ENCODE measurements at regions not wholly inside any gene's neighbourhood (a gene's known extent, or its start where the extent isn't known, plus 50 kb on each side); places are given as distances from the start of the nearest gene placed in this dataset.

DNA sequence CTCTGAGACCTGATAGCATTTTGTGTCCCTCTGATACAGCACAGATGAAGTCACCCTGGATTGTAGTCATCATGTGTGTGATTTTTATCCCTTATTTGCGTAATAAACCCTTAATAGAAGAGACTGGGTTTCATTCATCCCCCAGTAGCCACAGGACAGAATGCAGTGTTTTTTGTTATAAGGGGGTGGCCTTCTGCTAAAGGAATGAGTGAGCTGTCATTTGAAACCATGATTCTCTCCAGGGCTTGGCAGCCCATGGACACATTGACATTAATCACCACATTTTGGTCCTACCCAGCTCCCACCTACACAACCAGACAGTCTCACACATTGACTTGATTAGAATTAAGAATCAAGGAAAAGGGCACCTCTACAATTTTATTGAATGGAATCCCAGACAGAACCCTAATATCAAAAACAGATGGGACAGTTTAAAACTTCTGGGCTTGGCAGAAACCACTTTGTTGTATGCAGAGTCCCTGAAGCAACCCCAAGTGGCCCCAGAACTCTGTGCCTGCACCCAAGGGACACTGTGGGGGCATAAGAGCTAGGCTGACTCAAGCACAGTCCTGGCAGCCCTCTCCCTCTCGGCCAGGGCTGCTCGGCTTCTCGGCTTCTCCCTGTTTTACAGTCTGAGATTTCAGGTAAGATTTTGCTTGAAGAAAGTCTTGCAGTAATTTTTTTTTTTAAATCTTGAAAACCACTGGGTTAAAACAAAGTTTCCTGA, 254.0 kb upstream of the SLC14A2 start:
- no peak overlapping the region for H3K27ac ChIP-seq
- TF ChIP-seq, protein P1, sequence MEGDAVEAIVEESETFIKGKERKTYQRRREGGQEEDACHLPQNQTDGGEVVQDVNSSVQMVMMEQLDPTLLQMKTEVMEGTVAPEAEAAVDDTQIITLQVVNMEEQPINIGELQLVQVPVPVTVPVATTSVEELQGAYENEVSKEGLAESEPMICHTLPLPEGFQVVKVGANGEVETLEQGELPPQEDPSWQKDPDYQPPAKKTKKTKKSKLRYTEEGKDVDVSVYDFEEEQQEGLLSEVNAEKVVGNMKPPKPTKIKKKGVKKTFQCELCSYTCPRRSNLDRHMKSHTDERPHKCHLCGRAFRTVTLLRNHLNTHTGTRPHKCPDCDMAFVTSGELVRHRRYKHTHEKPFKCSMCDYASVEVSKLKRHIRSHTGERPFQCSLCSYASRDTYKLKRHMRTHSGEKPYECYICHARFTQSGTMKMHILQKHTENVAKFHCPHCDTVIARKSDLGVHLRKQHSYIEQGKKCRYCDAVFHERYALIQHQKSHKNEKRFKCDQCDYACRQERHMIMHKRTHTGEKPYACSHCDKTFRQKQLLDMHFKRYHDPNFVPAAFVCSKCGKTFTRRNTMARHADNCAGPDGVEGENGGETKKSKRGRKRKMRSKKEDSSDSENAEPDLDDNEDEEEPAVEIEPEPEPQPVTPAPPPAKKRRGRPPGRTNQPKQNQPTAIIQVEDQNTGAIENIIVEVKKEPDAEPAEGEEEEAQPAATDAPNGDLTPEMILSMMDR (conservative IDR thresholded peaks at IDR 0.05), result no peak
- no peak for TF ChIP-seq ZFX (IDR thresholded peaks at IDR 0.05)

DNA sequence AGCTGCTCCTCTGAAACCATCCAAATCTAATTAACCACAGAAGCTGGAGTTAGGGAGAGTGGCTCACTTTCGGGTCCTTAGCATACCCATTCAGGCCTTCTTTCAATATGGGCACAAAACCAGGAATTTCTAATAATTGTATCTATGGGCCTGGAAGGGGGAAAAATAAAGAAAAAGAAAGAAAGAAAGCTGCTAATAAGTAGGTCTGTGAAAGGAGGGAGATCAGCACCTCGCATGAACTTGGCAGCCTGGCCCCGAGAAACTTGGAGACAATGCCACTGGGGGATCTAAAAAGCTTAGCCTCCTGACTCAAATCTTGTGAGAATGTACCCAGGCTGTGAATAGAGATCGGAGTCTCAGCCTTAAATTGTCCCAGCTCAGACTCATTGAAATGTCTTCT, 252.1 kb upstream of the SLC14A2 start:
- no peak overlapping the region for H3K27ac ChIP-seq

DNA sequence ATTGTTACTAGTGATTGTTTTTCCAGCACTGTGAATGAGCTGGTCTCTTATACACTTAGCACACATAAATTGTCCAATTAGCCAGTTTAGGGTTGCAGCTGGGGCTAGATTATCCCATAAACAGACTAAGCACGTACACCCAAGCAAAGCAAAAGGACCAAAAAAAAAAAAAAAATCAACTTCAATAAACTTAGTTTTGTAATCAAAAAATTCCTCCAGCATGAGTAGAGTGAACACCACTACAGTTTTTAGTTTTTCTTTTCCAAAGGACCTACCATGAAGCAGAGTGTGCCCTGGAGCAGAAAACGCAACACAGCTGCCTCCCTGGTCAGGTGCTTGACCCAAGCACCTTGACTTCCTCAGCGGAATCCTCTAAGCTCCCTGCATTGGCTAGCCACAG, 249.4 kb upstream of the SLC14A2 start:
- no peak overlapping the region for H3K27ac ChIP-seq
- TF ChIP-seq, protein P1 (conservative IDR thresholded peaks at IDR 0.05), result no peak
- TF ChIP-seq ZFX (IDR thresholded peaks at IDR 0.05), result no peak

More for the DNA sequence above, 252.1 kb upstream of the SLC14A2 start:
- TF ChIP-seq, protein P1 (conservative IDR thresholded peaks at IDR 0.05), result no peak
- no peak for TF ChIP-seq ZFX (IDR thresholded peaks at IDR 0.05)

DNA sequence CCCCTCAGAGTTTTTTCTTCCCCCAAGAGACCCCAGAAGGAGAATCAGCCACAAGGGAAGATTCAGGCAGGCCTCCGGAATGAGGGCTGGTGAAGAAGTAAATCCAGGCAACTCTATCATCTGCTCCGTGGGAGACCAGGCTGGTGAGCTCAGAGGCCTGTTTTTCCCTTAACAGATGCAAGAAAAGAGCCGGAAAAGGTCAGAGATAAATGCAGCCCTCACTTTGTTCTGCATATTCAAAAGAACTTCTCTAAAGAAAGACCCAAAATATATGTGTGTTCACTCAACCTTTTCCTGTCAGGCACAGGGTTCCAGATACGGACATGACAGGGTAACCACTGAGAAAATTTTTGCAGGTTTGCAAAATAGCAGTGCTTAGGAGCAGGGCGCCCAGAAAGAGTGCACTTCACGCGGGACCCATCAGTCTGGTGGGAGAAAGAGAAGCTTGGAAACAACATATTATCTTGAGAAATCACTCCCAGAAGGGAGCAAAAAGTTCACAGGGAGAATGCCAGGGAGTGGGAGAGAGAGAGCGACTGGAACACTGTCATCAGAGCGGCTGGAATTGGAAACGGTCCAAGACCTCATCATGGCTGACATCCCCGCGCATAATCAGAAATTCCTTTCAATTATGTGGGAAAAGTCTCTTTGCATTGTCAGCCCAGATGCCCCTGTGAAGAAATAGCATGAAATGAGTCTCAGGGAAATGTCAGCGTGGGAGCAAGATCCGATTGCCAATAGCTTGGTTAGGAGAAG, 244.8 kb upstream of the SLC14A2 start:
- TF ChIP-seq, protein P1 (conservative IDR thresholded peaks at IDR 0.05), result no peak
- no peak for TF ChIP-seq ZFX (IDR thresholded peaks at IDR 0.05)
- no peak overlapping the region for H3K27ac ChIP-seq

DNA sequence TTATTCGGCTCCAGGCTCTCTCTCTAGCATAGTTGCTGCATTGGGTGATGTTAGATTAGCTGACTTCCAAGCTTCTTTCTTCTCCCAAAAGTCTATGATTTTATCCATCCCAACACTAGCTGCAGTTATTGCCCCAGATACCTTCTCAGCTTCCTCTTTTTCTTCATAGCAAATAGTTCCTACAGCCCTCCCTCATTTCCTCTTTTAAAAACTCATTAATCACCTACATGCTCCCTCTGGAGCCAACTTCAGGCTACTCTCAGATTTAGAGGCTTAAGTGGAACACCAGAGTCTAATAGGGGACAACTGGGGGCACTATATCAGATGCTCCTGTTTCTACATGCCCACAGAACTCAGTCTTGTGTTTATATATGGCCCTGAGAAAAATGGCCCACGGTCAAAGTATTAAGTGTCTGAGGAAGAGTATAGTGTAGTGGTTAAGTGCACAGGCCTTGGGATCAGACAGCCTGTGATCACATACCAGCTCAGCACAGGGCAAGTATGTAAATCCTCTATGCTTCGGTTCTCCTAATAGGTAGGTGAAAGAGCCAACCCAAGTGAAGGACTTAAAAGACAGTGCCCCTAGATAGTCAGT, 241.9 kb upstream of the SLC14A2 start:
- no peak for TF ChIP-seq ZFX (IDR thresholded peaks at IDR 0.05)
- TF ChIP-seq, protein P1 (conservative IDR thresholded peaks at IDR 0.05), result no peak
- H3K27ac ChIP-seq, result no peak overlapping the region

DNA sequence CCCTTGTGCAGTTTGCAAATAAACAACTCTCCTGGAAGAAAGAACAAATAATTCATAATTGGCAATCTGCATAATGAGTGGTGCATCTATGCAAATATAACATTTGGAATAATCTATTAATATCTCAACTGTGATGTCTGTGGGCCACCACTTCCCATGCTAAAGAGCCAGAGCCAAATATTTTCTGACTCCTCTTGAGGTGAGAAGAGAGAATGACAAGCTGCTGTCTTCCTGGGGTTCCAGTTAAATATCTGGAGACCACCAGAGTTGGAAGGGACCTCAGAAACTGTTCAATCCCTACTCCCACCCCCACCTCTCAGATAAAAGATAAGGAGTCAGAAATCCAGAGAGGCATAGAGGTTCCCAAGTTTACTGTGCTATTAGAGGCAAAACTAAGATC, 241.0 kb upstream of the SLC14A2 start:
- H3K27ac ChIP-seq, result no peak overlapping the region
- TF ChIP-seq, protein P1 (conservative IDR thresholded peaks at IDR 0.05), result no peak
- no peak for TF ChIP-seq ZFX (IDR thresholded peaks at IDR 0.05)

Data from C4-2B (cell line).